OCI-LY1 (cell line): ENCODE measurements at regions not wholly inside any gene's neighbourhood (a gene's known extent, or its start where the extent isn't known, plus 50 kb on each side); places are given as distances from the start of the nearest gene placed in this dataset.

Source experiments
- CTCF ChIP-seq: fragments of 200-600 bp; sonication (generic), shearing (Covaris generic); IDR thresholded peaks from 2 replicates; pipeline ENCODE4 v1.5.1; 2017; ENCODE audit warnings: mild to moderate bottlenecking, antibody characterized with exemption, low read length, moderate library complexity, mixed read lengths
- EZH2 ChIP-seq: fragments of 200-600 bp; sonication (generic), shearing (Covaris generic); IDR thresholded peaks from 2 replicates; pipeline ENCODE4 v1.8.0; 2017; ENCODE audit warnings: borderline replicate concordance, mixed run types, mild to moderate bottlenecking, antibody characterized with exemption, low read length, moderate library complexity, mixed read lengths

DNA sequence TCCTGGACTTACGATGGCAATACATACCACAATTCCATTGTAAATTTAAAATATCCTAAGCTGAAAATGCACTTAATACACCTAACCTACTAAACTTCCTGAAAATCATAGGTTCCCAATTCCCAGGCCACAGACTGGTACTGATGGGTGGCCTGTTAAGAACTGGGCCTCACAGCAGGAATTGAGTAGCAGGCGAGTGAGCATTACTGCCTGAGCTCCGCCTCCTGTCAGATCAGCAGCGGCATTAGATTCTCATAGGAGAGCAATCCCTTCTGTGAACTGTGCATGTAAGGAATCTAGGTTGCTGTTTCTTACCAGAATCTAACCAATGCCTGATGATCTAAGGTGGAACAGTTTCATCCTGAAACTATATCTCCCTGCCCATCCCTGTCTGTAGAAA lies 1670.2 kb upstream of the PCDH20 start:
- TF ChIP-seq CTCF: no peak
- TF ChIP-seq EZH2: no peak
